Left ventricle myocardium inferior (tissue), 1 donor: ENCODE measurements at regions not wholly inside any gene's neighbourhood (a gene's known extent, or its start where the extent isn't known, plus 50 kb on each side); places are given as distances from the start of the nearest gene placed in this dataset.

ENCODE experiments used
- DNase-seq: peaks from one replicate; pipeline ENCODE4 v3.0.0-alpha.2; 2020
- H3K27ac ChIP-seq: fragments of 200-600 bp; replicated peaks from 2 replicates; pipeline ENCODE4 v1.8.0; 2021
- H3K27me3 ChIP-seq: fragments of 200-600 bp; 2 replicates; pipeline ENCODE4 v1.8.0; 2021; ENCODE audit warnings: low read depth
- H3K36me3 ChIP-seq: fragments of 200-600 bp; 2 replicates; pipeline ENCODE4 v1.8.0; 2021
- H3K4me1 ChIP-seq: fragments of 200-600 bp; 2 replicates; pipeline ENCODE4 v1.8.0; 2021
- H3K4me3 ChIP-seq: fragments of 200-600 bp; 2 replicates; pipeline ENCODE4 v1.8.0; 2021; ENCODE audit warnings: mild to moderate bottlenecking, moderate library complexity
- H3K9me3 ChIP-seq: fragments of 200-600 bp; replicated peaks from 2 replicates; pipeline ENCODE4 v1.8.0; 2021
- CTCF ChIP-seq: fragments of 200-600 bp; IDR thresholded peaks from 2 replicates; pipeline ENCODE4 v1.8.0; 2021; ENCODE audit warnings: antibody characterized with exemption, mild to moderate bottlenecking, borderline replicate concordance
- intact Hi-C: fragments of 100-400 bp; cut with micrococcal nuclease; formaldehyde crosslinking; loops from one replicate; pipeline ENCODE4 v1.11.0; 2022
- donor health status: DM: no; HTN: yes; CAD: no; lungs with severe emphysema.

DNA sequence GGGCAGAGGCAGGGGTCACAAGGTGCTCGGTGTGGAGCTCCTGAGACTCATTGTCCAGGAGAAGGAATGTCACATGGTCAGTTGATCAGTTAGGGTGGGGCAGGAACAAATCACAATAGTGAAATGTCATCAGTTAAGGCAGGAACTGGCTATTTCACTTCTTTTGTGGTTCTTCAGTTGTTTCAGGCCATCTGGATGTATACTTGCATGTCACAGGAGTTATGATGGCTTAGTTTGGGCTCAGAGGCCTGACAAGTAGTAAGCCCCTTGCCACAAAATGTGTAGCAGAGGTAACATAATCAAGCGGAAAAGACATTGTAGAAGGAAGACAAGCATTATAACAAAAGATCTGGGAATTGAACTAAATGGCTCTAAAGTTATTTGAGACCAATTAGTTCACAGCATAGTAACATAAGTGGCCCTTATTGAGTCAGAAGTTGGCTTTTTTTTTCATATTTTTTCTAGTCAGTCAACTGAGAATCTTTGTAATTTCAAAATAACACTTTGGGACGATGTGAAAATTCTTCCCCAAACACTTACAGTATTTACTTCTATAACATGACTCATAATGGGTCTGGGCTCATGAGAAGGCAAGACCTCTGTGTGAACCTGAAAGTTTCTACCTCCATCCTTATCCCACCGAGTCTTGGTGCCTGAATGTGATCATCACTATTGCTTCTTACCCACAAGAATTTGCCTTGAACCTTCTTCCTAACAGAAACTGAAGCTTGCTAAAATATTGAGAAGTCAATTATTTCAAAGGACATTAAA, 137.0 kb upstream of the DPT start:
- no peaks in the 10 kb centered on the region for H3K27me3 ChIP-seq
- no peak overlapping the region for H3K27ac ChIP-seq
- H3K9me3 ChIP-seq = peaks cover 15% of the 10 kb centered on the region
- intact Hi-C loops = no loop called here
- no peaks in the 10 kb centered on the region for H3K36me3 ChIP-seq
- H3K4me1 ChIP-seq = peaks cover 23% of the 10 kb centered on the region
- no peak for TF ChIP-seq CTCF
- no peak overlapping the region for H3K4me3 ChIP-seq
- no peak for DNase-seq

- H3K4me1 ChIP-seq = peaks cover 21% of the 10 kb centered on the region
- H3K27me3 ChIP-seq = no peaks in the 10 kb centered on the region
- peaks cover 15% of the 10 kb centered on the region for H3K9me3 ChIP-seq
- DNase-seq = no peak
- no peak for TF ChIP-seq CTCF
- intact Hi-C loops = no loop called here
- H3K36me3 ChIP-seq = no peaks in the 10 kb centered on the region
- no peak overlapping the region for H3K4me3 ChIP-seq
- no peak overlapping the region for H3K27ac ChIP-seq
These were observed 139.1 kb upstream of the DPT start for GRCh38 chr1:168867941-168868634.

DNA sequence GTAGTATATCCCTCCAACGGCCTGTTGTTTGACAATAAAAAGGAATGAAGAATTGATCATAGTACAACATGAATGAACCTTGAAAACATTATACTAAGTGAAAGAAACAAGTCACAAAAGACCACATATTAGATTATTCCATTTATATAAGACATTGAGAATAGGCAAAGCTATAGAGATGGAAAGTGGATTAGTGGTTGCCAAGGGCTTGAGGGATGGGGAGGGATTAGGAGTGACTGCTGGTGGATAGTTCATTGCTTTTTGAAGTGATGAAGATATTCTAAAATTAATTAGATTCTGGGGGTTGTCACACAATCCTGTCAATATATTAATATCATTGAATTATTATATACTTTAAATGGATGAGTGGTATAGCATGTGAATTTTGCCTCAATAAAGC, 142.5 kb upstream of the DPT start:
- intact Hi-C loops = no loop called here
- peaks cover 6% of the 10 kb centered on the region for H3K4me1 ChIP-seq
- no peaks in the 10 kb centered on the region for H3K36me3 ChIP-seq
- no peak overlapping the region for H3K4me3 ChIP-seq
- peaks cover 3% of the 10 kb centered on the region for H3K9me3 ChIP-seq
- no peak for TF ChIP-seq CTCF
- H3K27ac ChIP-seq = no peak overlapping the region
- no peak for DNase-seq
- H3K27me3 ChIP-seq = no peaks in the 10 kb centered on the region

- Histone ChIP-seq H3K9me3 (no peaks in the 10 kb centered on the region), H3K4me3 (no peak overlapping the region), H3K4me1 (peaks cover 12% of the 10 kb centered on the region), H3K36me3 (no peaks in the 10 kb centered on the region), H3K27ac (no peak overlapping the region), H3K27me3 (no peaks in the 10 kb centered on the region)
- intact Hi-C loops = no loop called here
- no peak for DNase-seq
- TF ChIP-seq CTCF = no peak
These were observed 146.8 kb upstream of the DPT start for GRCh38 chr1:168875831-168876230.

DNA sequence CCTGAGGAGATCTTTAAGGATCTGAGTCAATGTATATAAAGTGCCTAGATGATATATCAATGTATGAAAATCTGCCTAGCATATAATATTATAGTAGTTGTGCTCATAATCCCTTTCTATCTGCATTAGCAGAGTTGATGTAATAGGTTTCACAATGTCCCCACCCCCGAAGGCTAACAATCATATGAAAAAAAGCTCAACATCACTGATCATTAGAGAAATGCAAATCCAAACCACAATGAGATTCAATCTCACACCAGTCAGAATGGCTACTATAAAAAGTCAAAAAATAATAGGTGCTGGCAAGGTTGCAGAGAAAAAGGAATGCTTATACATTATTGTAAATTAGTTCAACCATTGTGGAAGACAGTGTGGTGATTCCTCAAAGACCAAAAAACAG, 147.8 kb upstream of the DPT start:
- Histone ChIP-seq H3K9me3 (no peaks in the 10 kb centered on the region), H3K4me3 (no peak overlapping the region), H3K4me1 (peaks cover 21% of the 10 kb centered on the region), H3K27me3 (no peaks in the 10 kb centered on the region), H3K36me3 (no peaks in the 10 kb centered on the region), H3K27ac (no peak overlapping the region)
- no peak for TF ChIP-seq CTCF
- no peak for DNase-seq
- intact Hi-C loops = no loop called here
